Cardiac muscle cell (in vitro differentiated cells and primary cell): ENCODE measurements at regions not wholly inside any gene's neighbourhood (a gene's known extent, or its start where the extent isn't known, plus 50 kb on each side); places are given as distances from the start of the nearest gene placed in this dataset.
A peak's percentile ranks its signal among the peaks of the same experiment; 100 is the strongest.

Experiments
- DNase-seq, 2 donors: peaks; one replicate each; pipeline versions ENCODE4 v3.0.0 to v3.0.0-alpha.2; 2010 to 2017; ENCODE audit warnings: low read depth in 1 of 2, low spot score in 1 of 2
- H3K27ac ChIP-seq: fragments of 200-600 bp; sonication (generic); 2 replicates; pipeline ENCODE4 v1.5.1; 2016
- H3K27me3 ChIP-seq: fragments of 200-600 bp; sonication (generic); 2 replicates; pipeline ENCODE4 v1.6.0; 2016; ENCODE audit warnings: control low read depth
- H3K36me3 ChIP-seq: fragments of 200-600 bp; sonication (generic); 2 replicates; pipeline ENCODE4 v1.5.1; 2016; ENCODE audit warnings: control low read depth
- H3K4me1 ChIP-seq: fragments of 200-600 bp; sonication (generic); 2 replicates; pipeline ENCODE4 v1.8.1; 2017; ENCODE audit warnings: low read depth, mild to moderate bottlenecking, mixed run types
- H3K4me3 ChIP-seq: fragments of 200-600 bp; sonication (generic); 2 replicates; pipeline ENCODE4 v1.5.1; 2016; ENCODE audit warnings: mild to moderate bottlenecking
- H3K9me3 ChIP-seq: fragments of 200-600 bp; sonication (generic); 2 replicates; pipeline ENCODE4 v1.5.1; 2017; ENCODE audit warnings: low read depth, mild to moderate bottlenecking, control low read depth
- TF ChIP-seq, protein P1 (sequence below): IDR thresholded peaks from 2 replicates; pipeline ENCODE4 v1.5.1; 2012; ENCODE audit warnings: low read depth, mild to moderate bottlenecking, low read length

DNA sequence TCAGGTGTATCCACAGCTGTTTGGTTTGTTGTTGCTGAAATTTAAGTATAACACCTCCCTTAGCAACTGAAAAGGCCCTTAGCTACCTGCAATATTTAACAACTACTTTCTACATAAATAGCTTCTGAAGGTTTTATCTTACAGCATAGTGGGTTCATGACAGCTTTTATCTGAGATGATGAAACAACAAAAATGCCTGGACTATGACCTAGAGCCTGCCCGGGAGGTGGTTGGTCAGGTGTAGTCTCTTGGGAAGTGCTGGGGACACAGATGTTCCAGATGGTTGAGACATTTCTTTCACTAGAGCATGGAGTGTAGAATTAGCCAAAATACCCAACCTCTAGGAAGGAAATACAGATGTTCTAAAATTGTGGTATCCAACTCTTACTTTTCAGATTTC is 705.4 kb downstream of the MAFB start:
- TF ChIP-seq, protein P1, sequence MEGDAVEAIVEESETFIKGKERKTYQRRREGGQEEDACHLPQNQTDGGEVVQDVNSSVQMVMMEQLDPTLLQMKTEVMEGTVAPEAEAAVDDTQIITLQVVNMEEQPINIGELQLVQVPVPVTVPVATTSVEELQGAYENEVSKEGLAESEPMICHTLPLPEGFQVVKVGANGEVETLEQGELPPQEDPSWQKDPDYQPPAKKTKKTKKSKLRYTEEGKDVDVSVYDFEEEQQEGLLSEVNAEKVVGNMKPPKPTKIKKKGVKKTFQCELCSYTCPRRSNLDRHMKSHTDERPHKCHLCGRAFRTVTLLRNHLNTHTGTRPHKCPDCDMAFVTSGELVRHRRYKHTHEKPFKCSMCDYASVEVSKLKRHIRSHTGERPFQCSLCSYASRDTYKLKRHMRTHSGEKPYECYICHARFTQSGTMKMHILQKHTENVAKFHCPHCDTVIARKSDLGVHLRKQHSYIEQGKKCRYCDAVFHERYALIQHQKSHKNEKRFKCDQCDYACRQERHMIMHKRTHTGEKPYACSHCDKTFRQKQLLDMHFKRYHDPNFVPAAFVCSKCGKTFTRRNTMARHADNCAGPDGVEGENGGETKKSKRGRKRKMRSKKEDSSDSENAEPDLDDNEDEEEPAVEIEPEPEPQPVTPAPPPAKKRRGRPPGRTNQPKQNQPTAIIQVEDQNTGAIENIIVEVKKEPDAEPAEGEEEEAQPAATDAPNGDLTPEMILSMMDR = no peak
- no peaks in the 10 kb centered on the region for H3K27me3 ChIP-seq
- H3K4me1 ChIP-seq = peaks cover 45% of the 10 kb centered on the region
- no peaks in the 10 kb centered on the region for H3K36me3 ChIP-seq
- no peak overlapping the region for H3K27ac ChIP-seq
- no peak overlapping the region for H3K4me3 ChIP-seq
- no peak for DNase-seq
- H3K9me3 ChIP-seq = no peaks in the 10 kb centered on the region

DNA sequence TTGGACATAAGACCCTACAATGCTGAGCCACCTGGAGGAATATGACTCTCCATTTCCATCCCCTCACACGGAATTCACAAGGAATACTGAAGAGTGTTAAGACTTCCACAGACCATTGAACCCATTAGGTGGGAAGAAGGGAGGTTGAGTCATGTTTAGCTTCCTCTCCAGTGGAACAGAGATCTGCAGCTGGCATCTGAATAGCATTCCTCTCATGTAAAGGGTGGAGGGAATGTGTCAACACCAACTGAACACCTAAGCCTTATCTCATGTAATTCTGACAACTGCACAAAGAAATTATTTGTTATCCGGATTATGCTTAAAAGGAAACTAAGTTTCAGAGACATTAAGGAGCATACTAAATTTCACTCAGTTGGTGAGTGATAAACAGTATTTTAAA is 705.9 kb downstream of the MAFB start:
- TF ChIP-seq, protein P1 = no peak
- H3K27me3 ChIP-seq = no peaks in the 10 kb centered on the region

DNA sequence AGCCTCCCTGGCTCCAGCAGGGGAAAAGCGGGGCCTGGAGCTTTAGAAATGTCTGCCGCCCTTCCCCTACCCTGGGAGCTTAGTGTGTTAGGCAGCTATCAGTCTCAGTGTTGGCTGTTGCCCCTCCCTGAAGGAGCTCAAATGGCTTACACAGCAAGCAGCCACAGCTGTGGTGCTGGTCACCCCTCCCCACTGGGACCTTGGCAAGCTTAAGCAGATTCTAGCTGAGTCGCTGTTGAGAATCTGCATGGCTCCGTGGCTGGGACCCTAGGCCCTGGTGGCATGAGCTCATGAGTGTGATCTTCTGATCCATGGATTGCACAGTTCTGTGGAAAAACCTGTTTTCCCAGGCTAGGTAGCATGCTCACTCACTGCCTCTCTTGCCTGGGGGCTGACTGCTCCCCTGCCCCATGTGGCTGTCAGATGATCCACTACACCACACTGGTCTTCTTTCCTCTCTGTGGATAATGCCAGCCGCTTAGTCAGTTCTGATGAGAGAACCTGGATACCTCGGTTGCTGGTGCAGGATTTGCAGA is 714.0 kb downstream of the MAFB start:
- H3K9me3 ChIP-seq = no peaks in the 10 kb centered on the region
- no peaks in the 10 kb centered on the region for H3K27me3 ChIP-seq
- DNase-seq = no peak
- TF ChIP-seq, protein P1 = no peak
- no peaks in the 10 kb centered on the region for H3K36me3 ChIP-seq
- no peaks in the 10 kb centered on the region for H3K4me1 ChIP-seq
- H3K4me3 ChIP-seq = no peak overlapping the region
- no peak overlapping the region for H3K27ac ChIP-seq

More for the DNA sequence above, 705.9 kb downstream of the MAFB start:
- Histone ChIP-seq H3K4me1 (peaks cover 45% of the 10 kb centered on the region), H3K27ac (no peak overlapping the region), H3K9me3 (no peaks in the 10 kb centered on the region), H3K36me3 (no peaks in the 10 kb centered on the region), H3K4me3 (no peak overlapping the region)
- peak in 1 of 2 donors; percentile 39 for DNase-seq

DNA sequence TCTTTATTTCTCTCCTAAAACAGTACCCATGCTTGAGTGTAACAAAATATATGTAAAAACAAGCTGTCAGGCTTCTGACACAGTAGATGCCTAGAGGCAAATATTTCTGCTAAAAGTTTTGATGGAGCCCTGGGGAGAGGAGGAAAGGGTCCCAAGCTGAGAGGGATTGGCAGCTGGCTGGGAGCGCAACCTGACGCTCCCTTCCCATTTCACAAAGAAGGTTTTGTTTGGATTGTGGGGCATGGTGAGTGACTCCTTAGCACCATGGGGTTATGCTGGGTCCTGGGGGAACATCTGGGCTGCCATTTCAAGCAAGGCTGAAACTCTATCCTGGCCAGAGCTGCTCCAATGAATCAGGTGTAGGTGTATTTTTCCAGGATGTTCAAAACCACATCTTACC is 720.5 kb downstream of the MAFB start:
- Histone ChIP-seq H3K27me3 (no peaks in the 10 kb centered on the region), H3K9me3 (no peaks in the 10 kb centered on the region), H3K27ac (no peak overlapping the region), H3K4me3 (no peak overlapping the region), H3K36me3 (no peaks in the 10 kb centered on the region), H3K4me1 (no peaks in the 10 kb centered on the region)
- no peak for DNase-seq
- TF ChIP-seq, protein P1 = no peak

DNA sequence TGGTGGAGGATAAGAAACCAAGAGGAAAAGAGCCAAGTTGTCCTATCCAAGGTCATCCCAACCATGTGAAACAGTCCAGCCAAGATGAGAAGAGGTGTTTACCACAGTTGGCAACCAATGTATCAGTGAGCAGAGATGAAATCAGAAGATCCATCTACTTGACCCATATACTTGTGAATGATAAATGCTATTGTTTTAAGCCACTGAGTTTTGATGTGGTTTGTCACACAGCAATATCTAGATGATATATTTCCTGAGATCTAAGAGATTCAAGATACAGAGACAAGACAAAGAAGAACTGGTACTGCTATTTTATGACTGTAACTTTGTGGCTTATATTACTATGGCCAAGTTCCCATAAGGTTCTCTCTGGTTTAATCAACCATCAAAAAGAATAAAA is 721.2 kb downstream of the MAFB start:
- no peak overlapping the region for H3K4me3 ChIP-seq
- no peaks in the 10 kb centered on the region for H3K36me3 ChIP-seq
- no peaks in the 10 kb centered on the region for H3K27me3 ChIP-seq
- H3K4me1 ChIP-seq = no peaks in the 10 kb centered on the region
- TF ChIP-seq, protein P1 = no peak
- no peak for DNase-seq
- no peaks in the 10 kb centered on the region for H3K9me3 ChIP-seq
- H3K27ac ChIP-seq = no peak overlapping the region
